ENCODE measurements at regions not wholly inside any gene's neighbourhood (a gene's known extent, or its start where the extent isn't known, plus 50 kb on each side); places are given as distances from the start of the nearest gene placed in this dataset.

GRCh38 chr16:9176547-9177418 is 85.3 kb downstream of the HAPSTR1 start:
- no peak overlapping the region for H3K27ac ChIP-seq (ENCODE audit: extremely low read depth, low read depth, low read length)
- ChIA-PET POLR2A (no interaction called here), CTCF (interaction anchor here (0.8 to 1.0 kb wide), 2 partner anchors 16 to 22 kb away, joined by 3 read pairs; no protein-coding TSS in a partner anchor)
- no peaks in the 10 kb centered on the region for H3K4me1 ChIP-seq (ENCODE audit: control insufficient read depth, insufficient read depth, low read length)
- no peak overlapping the region for H3K4me3 ChIP-seq (ENCODE audit: low read depth, low read length)
- no peaks in the 10 kb centered on the region for H3K36me3 ChIP-seq (ENCODE audit: control insufficient read depth in 2 of 2, insufficient read depth in 1 of 2, low read length in 2 of 2)
- no peaks in the 10 kb centered on the region for H3K9me3 ChIP-seq (ENCODE audit: control insufficient read depth, insufficient read depth, low read depth, low read length)
- TF ChIP-seq ZNF398 (tag by site-specific recombination; IDR thresholded peaks at IDR 0.05) (no peak), PRDM1 (tag by site-specific recombination; IDR thresholded peaks at IDR 0.05) (0 out of 2 replicates have a peak, but pooled peaks have one; percentile 8), KLF17 (tag by site-specific recombination; IDR thresholded peaks at IDR 0.05) (peak; percentile 41), KLF1 (tag by site-specific recombination; IDR thresholded peaks at IDR 0.05) (peak; percentile 50)

DNA sequence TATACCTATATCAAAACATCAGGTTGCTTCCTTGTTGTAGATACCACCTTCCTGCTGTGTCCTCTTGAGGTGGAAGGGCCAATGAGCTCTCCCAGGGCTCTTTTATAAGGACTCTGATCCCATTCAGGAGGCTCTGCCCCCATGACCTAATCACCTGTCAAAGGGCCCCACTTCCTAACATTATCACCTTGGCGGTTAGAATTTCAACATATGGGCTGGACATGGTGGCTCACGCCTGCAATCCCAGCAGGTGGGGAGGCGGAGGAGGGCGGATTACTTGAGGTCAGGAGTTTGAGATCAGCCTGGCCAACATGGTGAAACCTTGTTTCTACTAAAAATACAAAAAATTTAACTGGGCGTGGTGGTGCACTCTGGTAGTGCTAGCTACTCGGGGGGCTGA is 86.4 kb downstream of the HAPSTR1 start:
- TF ChIP-seq EGR2 (tag by site-specific recombination; IDR thresholded peaks at IDR 0.05; ENCODE audit: low read depth) (no peak), SCRT2 (tag by site-specific recombination; IDR thresholded peaks at IDR 0.05) (no peak), ZNF514 (tag by site-specific recombination; IDR thresholded peaks at IDR 0.05) (no peak), KLF17 (tag by site-specific recombination; IDR thresholded peaks at IDR 0.05) (no peak), ZNF558 (tag by site-specific recombination; IDR thresholded peaks at IDR 0.05) (no peak), ZNF239 (tag by site-specific recombination; IDR thresholded peaks at IDR 0.05) (no peak), ZNF621 (tag by site-specific recombination; IDR thresholded peaks at IDR 0.05) (no peak), ZNF24 (tag by site-specific recombination; IDR thresholded peaks at IDR 0.05) (no peak), GLIS2 (tag by site-specific recombination; IDR thresholded peaks at IDR 0.05) (no peak), ZNF645 (tag by site-specific recombination; IDR thresholded peaks at IDR 0.05) (no peak), ZNF223 (tag by site-specific recombination; IDR thresholded peaks at IDR 0.05) (no peak), TSHZ1 (tag by site-specific recombination; IDR thresholded peaks at IDR 0.05; ENCODE audit: borderline replicate concordance) (no peak), ZNF626 (tag by site-specific recombination; IDR thresholded peaks at IDR 0.05) (no peak), ZNF521 (tag by site-specific recombination; IDR thresholded peaks at IDR 0.05) (no peak), KLF9 (tag by site-specific recombination; IDR thresholded peaks at IDR 0.05; ENCODE audit: low read depth) (no peak)
- ChIA-PET CTCF (interaction anchor here (0.8 kb wide), 1 partner anchor 17 kb away, joined by 3 read pairs; no protein-coding TSS in a partner anchor), POLR2A (no interaction called here)
- Histone ChIP-seq H3K4me3 (ENCODE audit: low read depth, low read length) (no peak overlapping the region), H3K36me3 (ENCODE audit: control insufficient read depth in 2 of 2, insufficient read depth in 1 of 2, low read length in 2 of 2) (no peaks in the 10 kb centered on the region), H3K9me3 (ENCODE audit: control insufficient read depth, insufficient read depth, low read depth, low read length) (no peaks in the 10 kb centered on the region), H3K4me1 (ENCODE audit: control insufficient read depth, insufficient read depth, low read length) (no peaks in the 10 kb centered on the region), H3K27ac (ENCODE audit: extremely low read depth, low read depth, low read length) (no peak overlapping the region)
